ENCODE measurements at regions not wholly inside any gene's neighbourhood (a gene's known extent, or its start where the extent isn't known, plus 50 kb on each side); places are given as distances from the start of the nearest gene placed in this dataset.
"Not testable (repeated sequence)": the region's sequence is repeated elsewhere in the genome, so short reads cannot be mapped to it uniquely, and the experiment has no call there.

DNA sequence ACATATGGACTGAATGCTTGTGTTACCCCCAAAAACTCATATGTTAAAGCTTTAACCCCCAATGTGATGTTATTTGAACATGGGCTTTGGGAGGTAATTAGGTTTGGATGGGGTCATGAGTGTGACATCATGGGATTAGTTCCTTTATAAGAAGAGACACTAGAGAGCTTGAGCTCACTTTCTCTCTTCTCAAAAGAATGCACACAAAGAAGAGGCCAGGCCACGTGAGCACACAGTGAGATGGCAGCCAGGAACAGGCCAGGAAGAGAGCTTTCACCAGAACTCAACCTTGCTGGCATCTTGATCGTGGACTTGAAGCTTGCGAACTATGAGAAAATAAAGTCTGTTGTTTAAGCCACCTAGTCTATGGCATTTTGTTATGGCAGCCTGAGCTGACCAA, 360.6 kb downstream of the NR2F1-AS1 start:
- Histone ChIP-seq H2AFZ (ENCODE audit: low read depth, low read length) (no peak overlapping the region), H3K9me2 (ENCODE audit: insufficient read depth, low read length) (no peaks in the 10 kb centered on the region), H3K9ac (ENCODE audit: low read length) (no peak overlapping the region), H3K79me2 (replicated peaks; ENCODE audit: insufficient read depth, low read length) (no peaks in the 10 kb centered on the region), H3K4me3 (ENCODE audit: low read length) (no peak overlapping the region), H3K27me3 (ENCODE audit: insufficient read depth, low read depth, low read length) (no peaks in the 10 kb centered on the region), H3K9me3 (ENCODE audit: low read length) (no peaks in the 10 kb centered on the region), H3K4me2 (ENCODE audit: low read length) (no peak overlapping the region), H3F3A (ENCODE audit: insufficient read depth, low read length, poor library complexity, severe bottlenecking) (no peaks in the 10 kb centered on the region), H4K20me1 (ENCODE audit: insufficient read depth) (no peaks in the 10 kb centered on the region), H3K36me3 (ENCODE audit: insufficient read depth, low read length) (no peaks in the 10 kb centered on the region), H3K27ac (ENCODE audit: low read length) (no peak overlapping the region)
- TF ChIP-seq RAD21 (conservative IDR thresholded peaks at IDR 0.05), result no peak
- TF ChIP-seq, protein P1, sequence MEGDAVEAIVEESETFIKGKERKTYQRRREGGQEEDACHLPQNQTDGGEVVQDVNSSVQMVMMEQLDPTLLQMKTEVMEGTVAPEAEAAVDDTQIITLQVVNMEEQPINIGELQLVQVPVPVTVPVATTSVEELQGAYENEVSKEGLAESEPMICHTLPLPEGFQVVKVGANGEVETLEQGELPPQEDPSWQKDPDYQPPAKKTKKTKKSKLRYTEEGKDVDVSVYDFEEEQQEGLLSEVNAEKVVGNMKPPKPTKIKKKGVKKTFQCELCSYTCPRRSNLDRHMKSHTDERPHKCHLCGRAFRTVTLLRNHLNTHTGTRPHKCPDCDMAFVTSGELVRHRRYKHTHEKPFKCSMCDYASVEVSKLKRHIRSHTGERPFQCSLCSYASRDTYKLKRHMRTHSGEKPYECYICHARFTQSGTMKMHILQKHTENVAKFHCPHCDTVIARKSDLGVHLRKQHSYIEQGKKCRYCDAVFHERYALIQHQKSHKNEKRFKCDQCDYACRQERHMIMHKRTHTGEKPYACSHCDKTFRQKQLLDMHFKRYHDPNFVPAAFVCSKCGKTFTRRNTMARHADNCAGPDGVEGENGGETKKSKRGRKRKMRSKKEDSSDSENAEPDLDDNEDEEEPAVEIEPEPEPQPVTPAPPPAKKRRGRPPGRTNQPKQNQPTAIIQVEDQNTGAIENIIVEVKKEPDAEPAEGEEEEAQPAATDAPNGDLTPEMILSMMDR (IDR thresholded peaks at IDR 0.05; ENCODE audit: poor library complexity, severe bottlenecking), result no peak
- no peak for TF ChIP-seq SMC3 (conservative IDR thresholded peaks at IDR 0.05; ENCODE audit: poor library complexity)
- TF ChIP-seq EZH2 (IDR thresholded peaks at IDR 0.05; ENCODE audit: borderline replicate concordance, insufficient read depth, low read length, poor library complexity, severe bottlenecking), result no peak
- no peak for TF ChIP-seq MXI1 (conservative IDR thresholded peaks at IDR 0.05; ENCODE audit: poor library complexity, severe bottlenecking)
- TF ChIP-seq, protein P2, sequence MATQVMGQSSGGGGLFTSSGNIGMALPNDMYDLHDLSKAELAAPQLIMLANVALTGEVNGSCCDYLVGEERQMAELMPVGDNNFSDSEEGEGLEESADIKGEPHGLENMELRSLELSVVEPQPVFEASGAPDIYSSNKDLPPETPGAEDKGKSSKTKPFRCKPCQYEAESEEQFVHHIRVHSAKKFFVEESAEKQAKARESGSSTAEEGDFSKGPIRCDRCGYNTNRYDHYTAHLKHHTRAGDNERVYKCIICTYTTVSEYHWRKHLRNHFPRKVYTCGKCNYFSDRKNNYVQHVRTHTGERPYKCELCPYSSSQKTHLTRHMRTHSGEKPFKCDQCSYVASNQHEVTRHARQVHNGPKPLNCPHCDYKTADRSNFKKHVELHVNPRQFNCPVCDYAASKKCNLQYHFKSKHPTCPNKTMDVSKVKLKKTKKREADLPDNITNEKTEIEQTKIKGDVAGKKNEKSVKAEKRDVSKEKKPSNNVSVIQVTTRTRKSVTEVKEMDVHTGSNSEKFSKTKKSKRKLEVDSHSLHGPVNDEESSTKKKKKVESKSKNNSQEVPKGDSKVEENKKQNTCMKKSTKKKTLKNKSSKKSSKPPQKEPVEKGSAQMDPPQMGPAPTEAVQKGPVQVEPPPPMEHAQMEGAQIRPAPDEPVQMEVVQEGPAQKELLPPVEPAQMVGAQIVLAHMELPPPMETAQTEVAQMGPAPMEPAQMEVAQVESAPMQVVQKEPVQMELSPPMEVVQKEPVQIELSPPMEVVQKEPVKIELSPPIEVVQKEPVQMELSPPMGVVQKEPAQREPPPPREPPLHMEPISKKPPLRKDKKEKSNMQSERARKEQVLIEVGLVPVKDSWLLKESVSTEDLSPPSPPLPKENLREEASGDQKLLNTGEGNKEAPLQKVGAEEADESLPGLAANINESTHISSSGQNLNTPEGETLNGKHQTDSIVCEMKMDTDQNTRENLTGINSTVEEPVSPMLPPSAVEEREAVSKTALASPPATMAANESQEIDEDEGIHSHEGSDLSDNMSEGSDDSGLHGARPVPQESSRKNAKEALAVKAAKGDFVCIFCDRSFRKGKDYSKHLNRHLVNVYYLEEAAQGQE (IDR thresholded peaks at IDR 0.05; ENCODE audit: borderline replicate concordance), result no peak
- TF ChIP-seq EP300 (conservative IDR thresholded peaks at IDR 0.05; ENCODE audit: poor library complexity, severe bottlenecking), result no peak
- TF ChIP-seq POLR2AphosphoS5 (IDR thresholded peaks at IDR 0.05), result no peak
- TF ChIP-seq TAF1 (IDR thresholded peaks at IDR 0.05; ENCODE audit: low read depth), result no peak

DNA sequence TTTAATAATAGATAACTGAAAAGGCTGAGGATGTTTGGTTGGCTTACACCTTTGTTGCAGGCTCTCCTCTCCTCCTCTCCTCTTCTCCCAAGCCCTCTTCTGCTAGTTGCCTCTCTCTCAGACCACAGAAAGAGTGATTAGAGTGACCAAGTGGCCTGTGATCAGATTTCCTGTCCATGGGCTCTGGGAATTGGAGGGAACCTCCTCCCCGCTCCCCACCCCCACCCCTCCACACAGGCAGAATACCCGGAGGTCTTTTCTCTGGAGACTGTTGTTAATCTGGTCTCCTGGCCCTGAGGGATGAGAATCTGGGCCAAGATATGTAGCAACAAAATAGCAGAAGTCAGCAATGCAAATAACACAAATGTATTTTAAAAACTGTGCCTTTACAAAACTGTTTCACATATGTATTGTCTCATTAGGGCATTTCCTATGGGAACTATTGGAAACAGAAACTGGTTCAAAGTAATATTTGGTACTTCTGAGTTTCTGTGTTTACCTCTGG, 361.3 kb downstream of the NR2F1-AS1 start:
- Histone ChIP-seq H3K9me3 (ENCODE audit: low read length) (no peaks in the 10 kb centered on the region), H4K20me1 (ENCODE audit: insufficient read depth) (no peaks in the 10 kb centered on the region), H3K9me2 (ENCODE audit: insufficient read depth, low read length) (no peaks in the 10 kb centered on the region), H3K79me2 (replicated peaks; ENCODE audit: insufficient read depth, low read length) (no peaks in the 10 kb centered on the region), H3K27me3 (ENCODE audit: insufficient read depth, low read depth, low read length) (no peaks in the 10 kb centered on the region), H3K27ac (ENCODE audit: low read length) (no peak overlapping the region), H3K4me2 (ENCODE audit: low read length) (no peak overlapping the region), H3K36me3 (ENCODE audit: insufficient read depth, low read length) (no peaks in the 10 kb centered on the region), H2AFZ (ENCODE audit: low read depth, low read length) (no peak overlapping the region), H3K4me3 (ENCODE audit: low read length) (no peak overlapping the region), H3F3A (ENCODE audit: insufficient read depth, low read length, poor library complexity, severe bottlenecking) (no peaks in the 10 kb centered on the region), H3K9ac (ENCODE audit: low read length) (no peak overlapping the region)
- no peak for TF ChIP-seq POLR2AphosphoS5 (IDR thresholded peaks at IDR 0.05)
- TF ChIP-seq, protein P1 (IDR thresholded peaks at IDR 0.05; ENCODE audit: poor library complexity, severe bottlenecking), result no peak
- no peak for TF ChIP-seq EP300 (conservative IDR thresholded peaks at IDR 0.05; ENCODE audit: poor library complexity, severe bottlenecking)
- no peak for TF ChIP-seq EZH2 (IDR thresholded peaks at IDR 0.05; ENCODE audit: borderline replicate concordance, insufficient read depth, low read length, poor library complexity, severe bottlenecking)
- no peak for TF ChIP-seq SMC3 (conservative IDR thresholded peaks at IDR 0.05; ENCODE audit: poor library complexity)
- no peak for TF ChIP-seq TAF1 (IDR thresholded peaks at IDR 0.05; ENCODE audit: low read depth)
- no peak for TF ChIP-seq RAD21 (conservative IDR thresholded peaks at IDR 0.05)
- TF ChIP-seq, protein P2 (IDR thresholded peaks at IDR 0.05; ENCODE audit: borderline replicate concordance), result no peak
- no peak for TF ChIP-seq MXI1 (conservative IDR thresholded peaks at IDR 0.05; ENCODE audit: poor library complexity, severe bottlenecking)

DNA sequence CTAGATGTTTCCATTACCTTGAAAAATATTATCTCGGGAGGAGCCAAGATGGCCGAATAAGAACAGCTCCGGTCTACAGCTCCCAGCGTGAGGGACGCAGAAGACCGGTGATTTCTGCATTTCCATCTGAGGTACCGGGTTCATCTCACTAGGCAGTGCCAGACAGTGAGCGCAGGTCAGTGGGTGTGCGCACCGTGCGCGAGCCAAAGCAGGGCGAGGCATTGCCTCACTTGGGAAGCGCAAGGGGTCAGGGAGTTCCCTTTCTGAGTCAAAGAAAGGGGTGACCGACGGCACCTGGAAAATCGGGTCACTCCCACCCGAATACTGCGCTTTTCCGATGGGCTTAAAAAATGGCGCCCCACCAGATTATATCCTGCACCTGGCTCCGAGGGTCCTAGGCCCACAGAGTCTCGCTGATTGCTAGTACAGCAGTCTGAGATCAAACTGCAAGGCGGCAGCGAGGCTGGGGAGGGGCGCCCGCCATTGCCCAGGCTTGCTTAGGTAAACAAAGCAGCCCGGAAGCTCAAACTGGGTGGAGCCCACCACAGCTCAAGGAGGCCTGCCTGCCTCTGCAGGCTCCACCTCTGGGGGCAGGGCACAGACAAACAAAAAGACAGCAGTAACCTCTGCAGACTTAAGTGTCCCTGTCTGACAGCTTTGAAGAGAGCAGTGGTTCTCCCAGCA, 367.8 kb downstream of the NR2F1-AS1 start:
- not testable (repeated sequence) for H3K27me3 ChIP-seq (ENCODE audit: insufficient read depth, low read depth, low read length); H3K9me2 ChIP-seq (ENCODE audit: insufficient read depth, low read length); H2AFZ ChIP-seq (ENCODE audit: low read depth, low read length); H3F3A ChIP-seq (ENCODE audit: insufficient read depth, low read length, poor library complexity, severe bottlenecking); H3K9me3 ChIP-seq (ENCODE audit: low read length); H3K79me2 ChIP-seq (replicated peaks; ENCODE audit: insufficient read depth, low read length); H3K27ac ChIP-seq (ENCODE audit: low read length); H3K9ac ChIP-seq (ENCODE audit: low read length); H3K36me3 ChIP-seq (ENCODE audit: insufficient read depth, low read length); H3K4me2 ChIP-seq (ENCODE audit: low read length); H4K20me1 ChIP-seq (ENCODE audit: insufficient read depth); H3K4me3 ChIP-seq (ENCODE audit: low read length)
